Neural cell (in vitro differentiated cells): ENCODE measurements at regions not wholly inside any gene's neighbourhood (a gene's known extent, or its start where the extent isn't known, plus 50 kb on each side); places are given as distances from the start of the nearest gene placed in this dataset.

Source experiments
- H2AFZ ChIP-seq: fragments of 200-600, 300-800 bp; sonication (generic), shearing (Covaris generic); 2 replicates; pipeline ENCODE4 v1.6.0; 2014; ENCODE audit warnings: low read depth, mild to moderate bottlenecking, antibody characterized with exemption, low read length, moderate library complexity
- H3F3A ChIP-seq: fragments of 200-600 bp; shearing (Covaris generic); 2 replicates; pipeline ENCODE4 v1.6.1; 2016; ENCODE audit warnings: mild to moderate bottlenecking, moderate library complexity, mixed read lengths, antibody characterized with exemption, low read length; ENCODE audit not compliant: insufficient read depth, poor library complexity, severe bottlenecking
- H3K27ac ChIP-seq: fragments of 200-600, 300-800 bp; sonication (generic), shearing (Covaris generic); 2 replicates; pipeline ENCODE4 v1.5.1; 2014; ENCODE audit warnings: mild to moderate bottlenecking, low read length, moderate library complexity
- H3K27me3 ChIP-seq: fragments of 300-800, 200-600 bp; sonication (generic), shearing (Covaris generic); 2 replicates; pipeline ENCODE4 v1.6.0; 2014; ENCODE audit warnings: mild to moderate bottlenecking, low read depth, low read length, moderate library complexity; ENCODE audit not compliant: insufficient read depth
- H3K36me3 ChIP-seq: fragments of 300-800, 200-600 bp; sonication (generic), shearing (Covaris generic); 2 replicates; pipeline ENCODE4 v1.5.1; 2014; ENCODE audit warnings: mild to moderate bottlenecking, antibody characterized with exemption, low read length, moderate library complexity; ENCODE audit not compliant: insufficient read depth
- H3K4me2 ChIP-seq: fragments of 300-800, 200-600 bp; sonication (generic), shearing (Covaris generic); 2 replicates; pipeline ENCODE4 v1.6.0; 2014; ENCODE audit warnings: mild to moderate bottlenecking, low read length
- H3K4me3 ChIP-seq: fragments of 300-800, 200-600 bp; sonication (generic), shearing (Covaris generic); 2 replicates; pipeline ENCODE4 v1.5.1; 2014; ENCODE audit warnings: mild to moderate bottlenecking, low read length, moderate library complexity
- H3K79me2 ChIP-seq: fragments of 200-600 bp; shearing (Covaris generic); replicated peaks from 2 replicates; pipeline ENCODE4 v1.6.0; 2014; ENCODE audit warnings: mild to moderate bottlenecking, low read length, moderate library complexity; ENCODE audit not compliant: insufficient read depth
- H3K9ac ChIP-seq: fragments of 300-800, 200-600 bp; sonication (generic), shearing (Covaris generic); 2 replicates; pipeline ENCODE4 v1.6.1; 2016; ENCODE audit warnings: mild to moderate bottlenecking, low read length, mixed read lengths
- H3K9me2 ChIP-seq: fragments of 200-600 bp; shearing (Covaris generic); 2 replicates; pipeline ENCODE4 v1.6.1; 2016; ENCODE audit warnings: mild to moderate bottlenecking, low read length, mixed read lengths; ENCODE audit not compliant: insufficient read depth
- H3K9me3 ChIP-seq: fragments of 200-600, 300-800 bp; sonication (generic), shearing (Covaris generic); 2 replicates; pipeline ENCODE4 v1.6.1; 2016; ENCODE audit warnings: mild to moderate bottlenecking, mixed run types, low read length, moderate library complexity, mixed read lengths
- H4K20me1 ChIP-seq: fragments of 200-600 bp; shearing (Covaris generic); 2 replicates; pipeline ENCODE4 v1.6.1; 2016; ENCODE audit warnings: mild to moderate bottlenecking, mixed run types; ENCODE audit not compliant: insufficient read depth
- EP300 ChIP-seq: fragments of 450-650 bp; conservative IDR thresholded peaks from 2 replicates; pipeline ENCODE4 v1.6.1; 2014; ENCODE audit warnings: antibody characterized with exemption, mild to moderate bottlenecking, moderate library complexity; ENCODE audit not compliant: poor library complexity, severe bottlenecking
- EZH2 ChIP-seq: fragments of 200-600, 300-800 bp; shearing (Covaris generic), sonication (generic); IDR thresholded peaks from 2 replicates; pipeline ENCODE4 v1.6.1; 2014; ENCODE audit warnings: antibody characterized with exemption, low read length, borderline replicate concordance, mild to moderate bottlenecking; ENCODE audit not compliant: insufficient read depth, poor library complexity, severe bottlenecking
- MXI1 ChIP-seq: fragments of 450-650 bp; conservative IDR thresholded peaks from 2 replicates; pipeline ENCODE4 v1.6.1; 2014; ENCODE audit warnings: antibody characterized with exemption, mild to moderate bottlenecking; ENCODE audit not compliant: poor library complexity, severe bottlenecking
- POLR2AphosphoS5 ChIP-seq: IDR thresholded peaks from 2 replicates; pipeline ENCODE4 v1.6.1; 2012
- RAD21 ChIP-seq: fragments of 450-650 bp; conservative IDR thresholded peaks from 2 replicates; pipeline ENCODE4 v1.6.1; 2014; ENCODE audit warnings: antibody characterized with exemption, mild to moderate bottlenecking, moderate library complexity
- SMC3 ChIP-seq: fragments of 450-650 bp; conservative IDR thresholded peaks from 2 replicates; pipeline ENCODE4 v1.6.1; 2014; ENCODE audit warnings: antibody characterized with exemption, mild to moderate bottlenecking, moderate library complexity; ENCODE audit not compliant: poor library complexity
- TAF1 ChIP-seq: IDR thresholded peaks from 2 replicates; pipeline ENCODE4 v1.6.1; 2012; ENCODE audit warnings: low read depth
- TF ChIP-seq, protein P1 (sequence below): IDR thresholded peaks from 2 replicates; pipeline ENCODE4 v1.6.1; 2012; ENCODE audit warnings: borderline replicate concordance
- TF ChIP-seq, protein P2 (sequence below): fragments of 450-650 bp; IDR thresholded peaks from 2 replicates; pipeline ENCODE4 v1.5.1; 2014; ENCODE audit warnings: antibody characterized with exemption, mild to moderate bottlenecking, moderate library complexity; ENCODE audit not compliant: poor library complexity, severe bottlenecking

DNA sequence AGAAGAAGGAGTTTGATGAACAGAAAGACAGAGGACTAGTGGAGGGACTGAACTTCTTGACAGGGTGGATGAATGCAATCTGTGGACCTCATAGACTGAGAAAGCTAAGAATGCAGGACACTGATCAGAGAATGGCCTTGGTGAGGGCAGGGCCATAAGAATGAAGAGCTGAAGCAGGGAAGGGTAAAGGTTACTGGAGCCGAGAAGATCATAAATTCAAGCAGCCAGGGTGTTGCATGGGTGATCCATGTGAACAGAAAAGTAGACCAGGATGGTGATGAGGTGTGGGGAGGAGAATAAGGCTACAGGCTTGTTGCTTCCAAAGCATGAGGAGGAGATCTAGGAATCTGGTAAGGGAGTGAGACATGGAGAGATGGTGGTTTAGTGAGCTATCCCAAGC, 295.9 kb downstream of the ADGB start:
- H4K20me1 ChIP-seq = no peaks in the 10 kb centered on the region
- H2AFZ ChIP-seq = no peak overlapping the region
- H3K9me3 ChIP-seq = no peaks in the 10 kb centered on the region
- no peak for TF ChIP-seq POLR2AphosphoS5
- TF ChIP-seq RAD21 = no peak
- TF ChIP-seq TAF1 = no peak
- TF ChIP-seq, protein P1, sequence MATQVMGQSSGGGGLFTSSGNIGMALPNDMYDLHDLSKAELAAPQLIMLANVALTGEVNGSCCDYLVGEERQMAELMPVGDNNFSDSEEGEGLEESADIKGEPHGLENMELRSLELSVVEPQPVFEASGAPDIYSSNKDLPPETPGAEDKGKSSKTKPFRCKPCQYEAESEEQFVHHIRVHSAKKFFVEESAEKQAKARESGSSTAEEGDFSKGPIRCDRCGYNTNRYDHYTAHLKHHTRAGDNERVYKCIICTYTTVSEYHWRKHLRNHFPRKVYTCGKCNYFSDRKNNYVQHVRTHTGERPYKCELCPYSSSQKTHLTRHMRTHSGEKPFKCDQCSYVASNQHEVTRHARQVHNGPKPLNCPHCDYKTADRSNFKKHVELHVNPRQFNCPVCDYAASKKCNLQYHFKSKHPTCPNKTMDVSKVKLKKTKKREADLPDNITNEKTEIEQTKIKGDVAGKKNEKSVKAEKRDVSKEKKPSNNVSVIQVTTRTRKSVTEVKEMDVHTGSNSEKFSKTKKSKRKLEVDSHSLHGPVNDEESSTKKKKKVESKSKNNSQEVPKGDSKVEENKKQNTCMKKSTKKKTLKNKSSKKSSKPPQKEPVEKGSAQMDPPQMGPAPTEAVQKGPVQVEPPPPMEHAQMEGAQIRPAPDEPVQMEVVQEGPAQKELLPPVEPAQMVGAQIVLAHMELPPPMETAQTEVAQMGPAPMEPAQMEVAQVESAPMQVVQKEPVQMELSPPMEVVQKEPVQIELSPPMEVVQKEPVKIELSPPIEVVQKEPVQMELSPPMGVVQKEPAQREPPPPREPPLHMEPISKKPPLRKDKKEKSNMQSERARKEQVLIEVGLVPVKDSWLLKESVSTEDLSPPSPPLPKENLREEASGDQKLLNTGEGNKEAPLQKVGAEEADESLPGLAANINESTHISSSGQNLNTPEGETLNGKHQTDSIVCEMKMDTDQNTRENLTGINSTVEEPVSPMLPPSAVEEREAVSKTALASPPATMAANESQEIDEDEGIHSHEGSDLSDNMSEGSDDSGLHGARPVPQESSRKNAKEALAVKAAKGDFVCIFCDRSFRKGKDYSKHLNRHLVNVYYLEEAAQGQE = no peak
- TF ChIP-seq, protein P2, sequence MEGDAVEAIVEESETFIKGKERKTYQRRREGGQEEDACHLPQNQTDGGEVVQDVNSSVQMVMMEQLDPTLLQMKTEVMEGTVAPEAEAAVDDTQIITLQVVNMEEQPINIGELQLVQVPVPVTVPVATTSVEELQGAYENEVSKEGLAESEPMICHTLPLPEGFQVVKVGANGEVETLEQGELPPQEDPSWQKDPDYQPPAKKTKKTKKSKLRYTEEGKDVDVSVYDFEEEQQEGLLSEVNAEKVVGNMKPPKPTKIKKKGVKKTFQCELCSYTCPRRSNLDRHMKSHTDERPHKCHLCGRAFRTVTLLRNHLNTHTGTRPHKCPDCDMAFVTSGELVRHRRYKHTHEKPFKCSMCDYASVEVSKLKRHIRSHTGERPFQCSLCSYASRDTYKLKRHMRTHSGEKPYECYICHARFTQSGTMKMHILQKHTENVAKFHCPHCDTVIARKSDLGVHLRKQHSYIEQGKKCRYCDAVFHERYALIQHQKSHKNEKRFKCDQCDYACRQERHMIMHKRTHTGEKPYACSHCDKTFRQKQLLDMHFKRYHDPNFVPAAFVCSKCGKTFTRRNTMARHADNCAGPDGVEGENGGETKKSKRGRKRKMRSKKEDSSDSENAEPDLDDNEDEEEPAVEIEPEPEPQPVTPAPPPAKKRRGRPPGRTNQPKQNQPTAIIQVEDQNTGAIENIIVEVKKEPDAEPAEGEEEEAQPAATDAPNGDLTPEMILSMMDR = no peak
- no peak for TF ChIP-seq EP300
- TF ChIP-seq EZH2 = no peak
- no peak for TF ChIP-seq MXI1
- no peak for TF ChIP-seq SMC3
- no peaks in the 10 kb centered on the region for H3K79me2 ChIP-seq
- H3K9me2 ChIP-seq = no peaks in the 10 kb centered on the region
- no peaks in the 10 kb centered on the region for H3K36me3 ChIP-seq
- no peaks in the 10 kb centered on the region for H3K27me3 ChIP-seq
- H3K4me3 ChIP-seq = no peak overlapping the region
- no peak overlapping the region for H3K4me2 ChIP-seq
- H3F3A ChIP-seq = no peaks in the 10 kb centered on the region
- no peak overlapping the region for H3K27ac ChIP-seq
- H3K9ac ChIP-seq = no peak overlapping the region

DNA sequence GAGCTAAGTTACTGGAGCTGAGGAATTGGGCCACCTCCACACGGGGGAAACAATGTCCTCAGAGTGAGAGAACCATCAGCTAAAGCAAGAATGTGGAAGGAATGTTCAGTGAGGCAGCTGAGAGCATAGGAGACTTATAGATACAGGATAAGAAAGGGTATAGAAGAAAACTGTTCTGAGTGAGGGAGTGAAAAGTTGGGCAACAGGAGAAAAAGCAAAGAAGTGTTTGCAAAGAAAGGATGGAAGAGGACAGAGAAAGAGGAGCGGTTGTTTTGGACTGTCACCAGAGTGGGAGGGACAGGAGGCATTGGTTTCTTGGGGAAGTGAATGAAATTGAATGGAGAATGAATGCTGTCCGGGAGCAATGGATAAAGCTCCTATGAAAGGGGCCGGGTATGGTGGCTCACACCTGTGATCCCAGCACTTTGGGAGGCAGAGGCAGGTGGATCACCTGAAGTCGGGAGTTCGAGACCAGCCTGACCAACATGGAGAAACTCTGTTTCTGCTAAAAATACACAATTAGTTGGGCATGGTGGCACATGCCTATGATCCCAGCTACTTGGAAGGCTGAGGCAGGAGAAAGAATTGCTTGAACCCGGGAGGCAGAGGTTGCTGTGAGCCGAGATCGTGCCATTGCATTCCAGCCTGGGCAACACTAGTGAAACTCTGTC, 296.5 kb downstream of the ADGB start:
- no peaks in the 10 kb centered on the region for H3K27me3 ChIP-seq
- TF ChIP-seq, protein P2 = no peak
- TF ChIP-seq EP300 (no peak), RAD21 (no peak)
- H3K9me2 ChIP-seq = no peaks in the 10 kb centered on the region
- H4K20me1 ChIP-seq = no peaks in the 10 kb centered on the region
- no peak overlapping the region for H3K27ac ChIP-seq
- no peak overlapping the region for H3K9ac ChIP-seq
- H3K4me3 ChIP-seq = no peak overlapping the region
- H3F3A ChIP-seq = no peaks in the 10 kb centered on the region
- no peaks in the 10 kb centered on the region for H3K79me2 ChIP-seq
- no peaks in the 10 kb centered on the region for H3K9me3 ChIP-seq
- H2AFZ ChIP-seq = no peak overlapping the region
- H3K36me3 ChIP-seq = no peaks in the 10 kb centered on the region
- no peak overlapping the region for H3K4me2 ChIP-seq
